PFSK-1 (cell line): ENCODE measurements at regions not wholly inside any gene's neighbourhood (a gene's known extent, or its start where the extent isn't known, plus 50 kb on each side); places are given as distances from the start of the nearest gene placed in this dataset.

Source experiments
- FOXP2 ChIP-seq: optimal IDR thresholded peaks from 2 replicates; pipeline ENCODE3; 2011; ENCODE audit warnings: borderline replicate concordance, control low read depth, inconsistent platforms; ENCODE audit not compliant: insufficient read depth; ENCODE audit errors: extremely low read length, extremely low read depth
- POLR2AphosphoS5 ChIP-seq: IDR thresholded peaks from 2 replicates; pipeline ENCODE4 v1.6.1; 2012; ENCODE audit warnings: low read depth, mild to moderate bottlenecking, control low read depth, low read length, moderate library complexity
- REST ChIP-seq, 2 experiments: IDR thresholded peaks; 2 replicates each; pipeline versions ENCODE4 v1.6.1 to v1.8.0; 2011 to 2012; ENCODE audit warnings: low read depth in 2 of 2, low read length in 2 of 2, control low read depth in 1 of 2, inconsistent platforms in 1 of 2, mild to moderate bottlenecking in 1 of 2, moderate library complexity in 1 of 2; ENCODE audit not compliant: insufficient read depth in 1 of 2
- SIN3A ChIP-seq: IDR thresholded peaks from 2 replicates; pipeline ENCODE4 v1.6.1; 2012; ENCODE audit warnings: mild to moderate bottlenecking, low read length, moderate library complexity, borderline replicate concordance; ENCODE audit not compliant: insufficient read depth
- TAF1 ChIP-seq: IDR thresholded peaks from 2 replicates; pipeline ENCODE4 v1.6.1; 2012; ENCODE audit warnings: low read length, control low read depth, borderline replicate concordance; ENCODE audit not compliant: insufficient read depth

GRCh38 chr3:43909149-43909548 is 218.4 kb downstream of the ABHD5 start:
- TF ChIP-seq TAF1 (no peak), REST (IDR thresholded peaks at IDR 0.05; ENCODE audit: insufficient read depth in 1 of 2, low read depth in 2 of 2, low read length in 2 of 2) (no peak), SIN3A (no peak), POLR2AphosphoS5 (no peak), FOXP2 (no peak)
